Lung (tissue), 11 donors: ENCODE measurements at regions not wholly inside any gene's neighbourhood (a gene's known extent, or its start where the extent isn't known, plus 50 kb on each side); places are given as distances from the start of the nearest gene placed in this dataset.
A peak's percentile ranks its signal among the peaks of the same experiment; 100 is the strongest.

Experiments
- ATAC-seq: fragments of 200-7000 bp; cut with Tn5 transposase; one replicate; pipeline ENCODE4 v1.9.1; 2020; ENCODE audit warnings: moderate number of reproducible peaks; ENCODE audit not compliant: insufficient read depth, low FRiP score
- DNase-seq, 3 donors: peaks; one replicate each; pipeline ENCODE4 v3.0.0-alpha.2; 2013 to 2017
- H3K27ac ChIP-seq, 2 donors: one replicate each; pipeline ENCODE4 v1.5.1; 2013; ENCODE audit warnings: mild to moderate bottlenecking in 2 of 2, moderate library complexity in 2 of 2, control low read depth in 1 of 2, inconsistent platforms in 1 of 2, low read depth in 1 of 2, low read length in 1 of 2
- H3K27me3 ChIP-seq, 3 donors: one replicate each; pipeline ENCODE4 v1.5.1; 2013; ENCODE audit warnings: low read length in 2 of 3; ENCODE audit not compliant: control insufficient read depth in 3 of 3, insufficient read depth in 3 of 3
- H3K36me3 ChIP-seq, 4 donors: one replicate each; pipeline ENCODE4 v1.5.1; 2013; ENCODE audit warnings: low read length in 4 of 4, mild to moderate bottlenecking in 1 of 4, moderate library complexity in 1 of 4; ENCODE audit not compliant: control insufficient read depth in 4 of 4, insufficient read depth in 4 of 4
- H3K4me1 ChIP-seq, 5 donors: one replicate each; pipeline ENCODE4 v1.5.1; 2013; ENCODE audit warnings: low read length in 5 of 5, mild to moderate bottlenecking in 2 of 5, moderate library complexity in 1 of 5; ENCODE audit not compliant: control insufficient read depth in 5 of 5, insufficient read depth in 5 of 5
- H3K4me3 ChIP-seq: one replicate; pipeline ENCODE4 v1.5.1; 2013; ENCODE audit warnings: mild to moderate bottlenecking, control low read depth, moderate library complexity
- H3K9ac ChIP-seq, 2 donors: one replicate each; pipeline ENCODE4 v1.5.1; 2013; ENCODE audit warnings: low read length in 2 of 2, control low read depth in 1 of 2; ENCODE audit not compliant: insufficient read depth in 1 of 2
- H3K9me3 ChIP-seq, 4 donors: one replicate each; pipeline ENCODE4 v1.5.1; 2013; ENCODE audit warnings: low read length in 3 of 4, mild to moderate bottlenecking in 1 of 4, moderate library complexity in 1 of 4; ENCODE audit not compliant: control insufficient read depth in 4 of 4, insufficient read depth in 3 of 4
- CTCF ChIP-seq: IDR thresholded peaks from 2 replicates; pipeline ENCODE4 v1.5.1; 2012; ENCODE audit warnings: mild to moderate bottlenecking; ENCODE audit errors: control extremely low read depth, extremely low read depth
- WGBS, 2 donors: extraction: QIAGEN DNeasy Blood & Tissue Kit; methylation state at CpG; one replicate each; pipeline ENCODE4 v1.1.7; 2013; 5-methylcytosine and 5-hydroxymethylcytosine counted together
- donor health status: control.
- donor health status: control.
- donor health status: Bipolar disorder and iron deficiency.
- donor health status: healthy.
- donor health status: DM: yes; HTN: yes; CAD: no.

DNA sequence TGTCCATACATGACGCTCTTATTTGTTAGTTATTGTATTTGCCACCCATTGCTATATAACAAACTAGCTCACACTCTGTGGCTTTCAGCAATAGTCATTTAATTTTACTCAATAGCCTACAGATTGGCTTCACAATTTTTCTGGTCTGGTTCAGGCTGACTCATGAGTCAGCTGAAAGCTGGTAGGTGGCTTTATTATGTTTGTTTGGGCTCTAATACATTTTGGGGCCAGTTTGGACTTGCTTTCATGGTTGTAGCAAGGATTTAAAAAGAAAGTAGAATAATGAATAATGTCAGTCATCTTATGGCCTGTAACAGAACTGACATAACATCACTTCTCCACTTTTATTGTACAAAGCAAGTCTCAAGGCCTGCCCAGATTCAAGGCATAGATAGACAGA lies 338.7 kb downstream of the LRRIQ3 start:
- Histone ChIP-seq H3K4me1 (no peaks in the 10 kb centered on the region), H3K9me3 (no peaks in the 10 kb centered on the region), H3K27ac (no peak overlapping the region), H3K27me3 (no peaks in the 10 kb centered on the region), H3K9ac (no peak overlapping the region), H3K36me3 (no peaks in the 10 kb centered on the region), H3K4me3 (no peak overlapping the region)
- ATAC-seq (no peak), DNase-seq (no peak)
- whole genome bisulfite sequencing, 2 donors = 85 to 95% methylated on average over 1 of the region's 1 CpG
- no peak for TF ChIP-seq CTCF

- Histone ChIP-seq H3K36me3 (no peaks in the 10 kb centered on the region), H3K27ac (no peak overlapping the region), H3K27me3 (no peaks in the 10 kb centered on the region), H3K9ac (no peak overlapping the region), H3K4me3 (no peak overlapping the region), H3K9me3 (no peaks in the 10 kb centered on the region), H3K4me1 (no peaks in the 10 kb centered on the region)
- DNase-seq (no peak), ATAC-seq (no peak)
- no peak for TF ChIP-seq CTCF
- WGBS, 2 donors = 72 to 74% methylated on average over 2 of the region's 2 CpGs
Measured at GRCh38 chr1:73854527-73854926, 343.4 kb downstream of the LRRIQ3 start.

- no peaks in the 10 kb centered on the region for H3K36me3 ChIP-seq
- no peak for TF ChIP-seq CTCF
- no peak for DNase-seq
- H3K27ac ChIP-seq = no peak overlapping the region
- H3K27me3 ChIP-seq = no peaks in the 10 kb centered on the region
- H3K9ac ChIP-seq = no peak overlapping the region
- H3K4me1 ChIP-seq = no peaks in the 10 kb centered on the region
- no peak overlapping the region for H3K4me3 ChIP-seq
- H3K9me3 ChIP-seq = no peaks in the 10 kb centered on the region
- no peak for ATAC-seq
Measured at GRCh38 chr1:73842436-73842835, 355.5 kb downstream of the LRRIQ3 start.

- ATAC-seq (no peak), DNase-seq (peak in 2 of 3 donors; percentile 2 to 8)
- no peak for TF ChIP-seq CTCF
- Histone ChIP-seq H3K4me1 (no peaks in the 10 kb centered on the region), H3K27ac (no peak overlapping the region), H3K4me3 (no peak overlapping the region), H3K9me3 (no peaks in the 10 kb centered on the region), H3K9ac (no peak overlapping the region), H3K36me3 (no peaks in the 10 kb centered on the region), H3K27me3 (no peaks in the 10 kb centered on the region)
- 36 to 37% methylated on average over 4 of the region's 4 CpGs for WGBS, 2 donors
Measured at GRCh38 chr1:73839922-73840321, 358.1 kb downstream of the LRRIQ3 start.
